NCI-H1092 treated with DMSO at 0.1 percent for 48 hours (cell line): ENCODE measurements at regions not wholly inside any gene's neighbourhood (a gene's known extent, or its start where the extent isn't known, plus 50 kb on each side); places are given as distances from the start of the nearest gene placed in this dataset.

Source experiments
- DNase-seq: peaks from one replicate; lab custom pipeline; 2025; lab: John Stamatoyannopoulos, UW

DNA sequence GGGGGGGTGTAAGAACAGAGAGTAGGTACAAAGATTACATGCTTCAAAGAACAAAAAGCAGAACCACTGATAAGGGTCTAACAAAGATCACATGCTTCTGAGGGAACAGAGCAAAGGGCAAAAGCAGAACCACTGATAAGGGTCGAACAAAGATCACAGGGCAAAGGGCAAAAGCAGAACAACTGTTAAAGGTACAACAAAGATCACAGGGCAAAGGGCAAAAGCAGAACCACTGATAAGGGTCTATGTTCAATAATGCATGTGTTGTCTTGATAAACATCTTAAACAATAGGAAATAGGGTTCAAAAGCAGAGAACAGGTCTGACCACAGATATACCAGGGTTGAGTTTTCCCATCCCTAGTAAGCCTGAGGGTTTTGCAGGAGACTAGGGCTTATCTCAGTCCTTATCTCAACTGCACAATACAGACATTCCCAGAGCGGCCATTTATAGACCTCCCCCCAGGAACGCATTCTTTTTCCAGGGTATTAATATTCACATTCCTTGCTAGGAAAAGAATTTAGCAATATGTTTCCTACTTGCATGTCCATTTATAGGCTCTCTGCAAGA lies 81.9 kb upstream of the PGR start:
- DNase-seq = no peak

DNA sequence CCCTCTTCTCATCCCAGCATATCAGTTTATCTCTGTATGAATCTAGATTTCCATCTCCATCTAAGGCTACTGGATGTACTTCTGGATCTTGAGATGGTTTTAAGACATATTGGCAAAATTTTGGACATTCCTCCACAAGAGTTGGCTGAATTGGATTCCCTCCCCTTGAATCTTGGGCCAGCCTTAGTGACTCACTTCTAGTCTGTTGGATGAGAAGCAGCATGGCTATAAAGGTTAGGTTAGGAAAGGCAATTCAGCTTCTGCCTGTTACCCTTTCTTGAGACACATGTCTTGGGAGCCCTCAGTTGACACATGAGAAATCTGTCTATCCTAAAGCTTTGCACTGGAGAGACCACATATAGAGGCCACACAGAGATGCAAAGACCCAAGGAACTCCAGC lies 73.0 kb upstream of the PGR start:
- no peak for DNase-seq

DNA sequence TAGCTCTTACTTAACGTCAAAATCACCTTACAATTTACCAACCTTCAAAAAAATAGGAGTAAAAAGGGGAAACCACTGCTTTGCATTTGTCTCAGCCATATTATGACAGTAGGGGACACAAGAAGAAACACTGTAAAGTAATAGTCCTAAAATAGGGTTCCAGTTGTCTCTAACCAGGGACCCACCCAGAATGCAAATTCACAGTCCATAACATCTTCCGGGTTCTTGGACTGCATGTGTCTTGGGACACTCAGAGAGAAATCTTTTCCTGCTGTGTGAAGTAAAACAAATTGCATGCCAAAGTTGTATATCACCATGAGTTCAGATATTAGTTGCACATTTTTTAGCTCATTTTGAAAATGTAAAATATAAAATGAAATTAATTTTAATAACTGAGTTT lies 69.8 kb upstream of the PGR start:
- DNase-seq = no peak

DNA sequence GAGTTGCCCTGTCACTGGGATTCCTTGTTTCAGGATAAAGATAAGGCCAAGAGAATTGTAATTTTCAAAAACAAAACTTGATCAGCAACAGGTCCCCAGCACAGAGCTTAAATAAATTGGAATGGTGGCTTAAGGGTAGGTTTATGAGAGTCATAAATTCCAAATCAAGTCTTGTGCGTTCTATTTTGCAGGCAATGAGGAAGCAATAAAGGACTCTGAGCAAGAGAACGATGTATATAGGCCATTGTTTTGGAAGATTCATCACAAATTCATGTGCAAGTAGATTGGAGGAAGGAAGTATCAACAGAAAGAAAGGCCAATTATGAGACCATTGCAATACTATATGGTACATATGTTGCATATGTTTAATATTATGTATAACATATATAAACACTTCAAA lies 65.7 kb upstream of the PGR start:
- no peak for DNase-seq

DNA sequence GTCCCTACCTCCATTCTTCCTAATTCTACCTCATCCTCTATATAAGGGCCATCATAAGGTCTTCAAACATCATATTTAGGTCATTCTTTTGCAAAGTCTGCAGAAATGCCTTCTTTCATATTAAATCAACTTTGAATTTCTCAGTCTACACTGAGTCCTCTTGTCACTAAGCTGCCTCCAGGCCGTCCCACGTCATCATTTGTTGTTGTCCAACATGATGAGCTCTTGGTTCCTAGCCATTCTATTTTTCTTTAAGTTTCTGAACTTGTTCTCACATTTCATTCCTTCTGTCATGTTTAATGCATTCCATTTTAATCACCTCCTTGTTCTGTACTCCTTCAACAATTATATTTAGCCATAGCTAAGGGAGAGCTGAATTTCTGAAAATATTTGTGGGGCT lies 59.2 kb upstream of the PGR start:
- no peak for DNase-seq

DNA sequence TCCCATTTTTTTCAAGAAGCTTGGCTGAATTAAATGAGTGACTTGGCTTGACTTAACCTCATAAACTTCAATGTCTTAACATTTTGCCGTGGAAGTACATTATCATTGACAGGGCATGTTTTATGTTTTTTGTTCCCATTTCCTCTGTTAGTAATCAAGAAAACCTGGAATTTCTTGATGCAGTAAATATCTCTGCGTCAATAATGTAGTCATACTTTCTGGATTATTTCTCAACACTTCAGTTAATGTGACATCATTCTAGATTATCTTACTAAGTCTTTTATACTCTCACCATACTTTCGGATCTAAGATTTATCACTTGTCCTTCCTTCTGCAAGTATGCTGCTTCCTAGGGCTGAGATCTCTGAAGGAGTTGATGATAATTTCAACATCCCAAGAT lies 58.6 kb upstream of the PGR start:
- DNase-seq = no peak

DNA sequence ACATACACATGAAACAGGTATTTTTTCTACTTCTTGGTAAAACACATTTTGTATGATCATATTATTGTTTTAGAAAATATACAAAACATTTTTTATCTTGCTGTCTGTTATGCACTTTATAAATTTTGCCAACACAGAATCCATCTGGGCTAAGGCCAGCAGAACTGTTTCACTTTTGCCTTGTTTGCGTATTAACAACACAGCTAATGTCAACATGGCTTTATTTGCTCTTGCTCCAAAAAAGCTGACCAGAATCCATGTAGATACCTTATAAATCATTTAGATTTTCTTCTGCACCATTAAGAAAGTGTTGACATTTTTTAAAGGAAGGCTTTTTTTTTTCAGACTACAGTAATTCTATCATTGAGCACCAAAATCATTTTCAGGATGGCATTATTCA lies 58.1 kb upstream of the PGR start:
- DNase-seq = no peak

DNA sequence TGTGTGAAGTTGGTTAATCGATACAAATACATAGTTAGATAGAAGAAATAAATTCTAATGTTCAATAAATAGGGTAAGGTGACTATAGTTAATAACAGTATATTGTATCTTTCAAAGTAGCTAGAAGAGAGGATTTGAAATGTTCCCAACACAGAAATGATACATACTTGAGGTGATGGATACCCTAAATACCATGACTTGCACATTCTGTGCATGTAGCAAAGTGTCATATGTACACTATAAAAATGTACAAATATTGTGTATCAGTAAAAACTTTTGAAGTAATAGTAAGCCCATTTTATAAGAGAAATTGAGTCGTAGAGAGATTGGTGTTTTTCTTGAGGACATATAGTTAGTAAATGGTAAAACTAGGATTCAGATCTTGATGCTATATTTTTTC lies 56.4 kb upstream of the PGR start:
- no peak for DNase-seq

DNA sequence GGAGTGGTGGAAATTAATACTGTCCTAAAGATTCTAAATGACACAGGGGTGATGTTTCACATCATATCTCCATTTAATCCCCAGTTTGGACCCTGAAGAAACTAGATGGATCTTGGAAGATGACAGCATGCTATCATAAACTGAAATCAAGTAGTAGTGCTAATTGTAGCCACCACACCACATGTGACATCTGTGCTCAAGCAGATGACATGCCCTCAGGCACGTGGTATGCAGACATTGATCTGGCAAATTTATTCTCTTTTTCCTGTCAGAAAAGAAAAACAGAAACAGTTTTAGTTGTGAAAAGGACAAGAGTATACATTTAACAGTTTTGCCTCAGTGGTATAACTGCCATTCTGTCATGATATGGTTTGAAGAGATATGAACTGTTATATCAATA lies 52.9 kb upstream of the PGR start:
- no peak for DNase-seq

DNA sequence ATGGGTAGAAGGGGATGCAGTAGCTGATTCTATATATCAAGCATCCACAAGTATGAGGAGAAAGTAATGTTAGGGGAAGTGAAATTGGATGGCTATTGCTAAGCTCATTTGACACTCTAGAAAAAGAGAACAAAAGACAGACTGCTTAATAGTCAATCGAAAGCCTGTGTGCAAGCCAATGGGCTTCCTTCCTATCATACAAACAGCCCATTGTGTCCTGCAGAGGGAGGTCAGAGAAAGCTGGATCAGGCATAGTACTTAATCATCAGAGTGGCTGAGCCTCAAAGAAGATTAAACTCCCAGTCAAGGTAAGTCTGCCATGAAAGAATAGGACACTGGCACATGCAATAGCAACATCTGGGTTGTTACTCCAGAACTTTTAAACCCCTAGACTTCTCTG lies 50.9 kb upstream of the PGR start:
- DNase-seq = no peak
